PC-3 (cell line): ENCODE measurements at regions not wholly inside any gene's neighbourhood (a gene's known extent, or its start where the extent isn't known, plus 50 kb on each side); places are given as distances from the start of the nearest gene placed in this dataset.

Experiments used
- EZH2phosphoT487 ChIP-seq: fragments of 300-600 bp; sonication (generic); IDR thresholded peaks from 2 replicates; pipeline ENCODE4 v1.6.1; 2018; ENCODE audit warnings: mild to moderate bottlenecking, antibody characterized with exemption, low read length, borderline replicate concordance
- TF ChIP-seq, protein P1 (sequence below): fragments of 300-600 bp; sonication (generic); conservative IDR thresholded peaks from 2 replicates; pipeline ENCODE4 v1.5.1; 2017; ENCODE audit warnings: antibody characterized with exemption, low read depth, mild to moderate bottlenecking, low read length

DNA sequence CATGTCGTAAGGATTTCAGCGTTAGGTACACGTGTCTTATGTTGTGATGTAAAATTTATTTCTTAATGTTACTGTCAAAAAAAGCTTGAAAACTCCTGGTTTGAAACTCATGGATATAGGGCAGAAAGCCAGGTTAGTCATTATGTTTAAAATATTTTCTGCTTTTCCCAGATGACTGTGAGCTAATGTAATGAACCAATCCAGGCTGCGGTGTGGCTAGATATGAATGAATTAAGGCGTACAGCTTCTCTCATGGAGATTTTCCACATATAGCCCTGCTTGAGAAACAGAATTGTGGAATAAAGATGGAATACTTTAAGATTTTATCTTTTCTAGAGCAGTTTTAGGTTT, 80.3 kb upstream of the STMND1 start:
- TF ChIP-seq, protein P1, sequence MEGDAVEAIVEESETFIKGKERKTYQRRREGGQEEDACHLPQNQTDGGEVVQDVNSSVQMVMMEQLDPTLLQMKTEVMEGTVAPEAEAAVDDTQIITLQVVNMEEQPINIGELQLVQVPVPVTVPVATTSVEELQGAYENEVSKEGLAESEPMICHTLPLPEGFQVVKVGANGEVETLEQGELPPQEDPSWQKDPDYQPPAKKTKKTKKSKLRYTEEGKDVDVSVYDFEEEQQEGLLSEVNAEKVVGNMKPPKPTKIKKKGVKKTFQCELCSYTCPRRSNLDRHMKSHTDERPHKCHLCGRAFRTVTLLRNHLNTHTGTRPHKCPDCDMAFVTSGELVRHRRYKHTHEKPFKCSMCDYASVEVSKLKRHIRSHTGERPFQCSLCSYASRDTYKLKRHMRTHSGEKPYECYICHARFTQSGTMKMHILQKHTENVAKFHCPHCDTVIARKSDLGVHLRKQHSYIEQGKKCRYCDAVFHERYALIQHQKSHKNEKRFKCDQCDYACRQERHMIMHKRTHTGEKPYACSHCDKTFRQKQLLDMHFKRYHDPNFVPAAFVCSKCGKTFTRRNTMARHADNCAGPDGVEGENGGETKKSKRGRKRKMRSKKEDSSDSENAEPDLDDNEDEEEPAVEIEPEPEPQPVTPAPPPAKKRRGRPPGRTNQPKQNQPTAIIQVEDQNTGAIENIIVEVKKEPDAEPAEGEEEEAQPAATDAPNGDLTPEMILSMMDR: no peak
- no peak for TF ChIP-seq EZH2phosphoT487
